ENCODE measurements at regions not wholly inside any gene's neighbourhood (a gene's known extent, or its start where the extent isn't known, plus 50 kb on each side); places are given as distances from the start of the nearest gene placed in this dataset.

DNA sequence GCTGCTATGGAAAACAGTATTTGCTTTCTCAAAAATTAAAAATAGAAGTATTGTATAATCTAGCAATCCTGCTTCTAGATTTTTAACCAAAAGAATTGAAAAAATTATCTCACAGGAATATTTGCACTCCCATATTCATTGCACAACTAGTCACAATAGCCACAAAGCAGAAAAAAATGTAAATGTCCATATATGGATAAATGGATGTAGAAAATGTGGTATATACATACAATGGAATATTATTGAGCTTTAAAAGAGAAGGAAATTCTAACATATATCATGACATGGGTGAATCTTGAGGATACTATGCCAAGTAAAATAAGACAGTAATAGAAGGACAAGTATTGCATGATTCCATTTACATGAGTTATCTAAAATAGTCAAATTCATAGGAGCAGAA, 2753.0 kb downstream of the PCDH9 start:
- DNase-seq (ENCODE audit: low spot score) (no peak), ATAC-seq (no peak), FAIRE-seq (no peak)
- Histone ChIP-seq H3K9ac (ENCODE audit: insufficient read depth, low read depth, low read length) (no peak overlapping the region), H3K27ac (ENCODE audit: extremely low read length, insufficient read depth, low read length) (no peak overlapping the region), H3K9me3 (ENCODE audit: low read length) (no peaks in the 10 kb centered on the region), H3K4me2 (ENCODE audit: low read depth, low read length) (no peak overlapping the region), H3K36me3 (replicated peaks in 1 of 2; ENCODE audit: control insufficient read depth in 1 of 2, insufficient read depth in 2 of 2, low read length in 2 of 2) (no peaks in the 10 kb centered on the region), H4K20me1 (ENCODE audit: insufficient read depth, low read length) (no peaks in the 10 kb centered on the region), H3K79me2 (ENCODE audit: insufficient read depth, low read length) (no peaks in the 10 kb centered on the region), H3K27me3 (ENCODE audit: control insufficient read depth in 1 of 2, insufficient read depth in 2 of 2, low read length in 2 of 2) (no peaks in the 10 kb centered on the region; a peak in 1 of 5 replicates), H3K4me3 (replicated peaks in 1 of 3; ENCODE audit: insufficient read depth in 1 of 3, low read depth in 2 of 3, low read length in 3 of 3) (no peak overlapping the region), H3K4me1 (ENCODE audit: insufficient read depth, low read length) (no peaks in the 10 kb centered on the region), H2AFZ (ENCODE audit: low read length) (no peak overlapping the region)
- intact Hi-C loops (cut with micrococcal nuclease; ENCODE audit: unreplicated experiment) = no loop called here
- ChIA-PET POLR2A (no interaction called here), CTCF (ENCODE audit: low intra/inter-chr PET ratio, low total read pairs) (no interaction called here)
- no TSS peak for BruUV-seq (replicated peaks)
- in situ Hi-C loops (cut with HindIII; ENCODE audit: extremely low pct_ligation_motif_present, low pct_unique_long_range_greater_than_20kb) = no loop called here
- TF ChIP-seq CREB1 (IDR thresholded peaks at IDR 0.05) (no peak), CREB1 (CRISPR knock-in tag; IDR thresholded peaks at IDR 0.05) (no peak), ZBTB33 (CRISPR knock-in tag; IDR thresholded peaks at IDR 0.05) (no peak), DMTF1 (CRISPR knock-in tag; IDR thresholded peaks at IDR 0.05) (no peak), GABPB1 (CRISPR knock-in tag; IDR thresholded peaks at IDR 0.05) (no peak), ZSCAN30 (CRISPR knock-in tag; IDR thresholded peaks at IDR 0.05) (no peak), HMGA1 (CRISPR knock-in tag; conservative IDR thresholded peaks at IDR 0.05) (no peak), HMG20A (CRISPR knock-in tag; IDR thresholded peaks at IDR 0.05; ENCODE audit: borderline replicate concordance) (no peak), MAZ (IDR thresholded peaks at IDR 0.05; ENCODE audit: borderline replicate concordance, low read depth, low read length) (no peak), MAZ (CRISPR knock-in tag; IDR thresholded peaks at IDR 0.05; ENCODE audit: low read depth) (no peak)
- TF ChIP-seq, protein P1, sequence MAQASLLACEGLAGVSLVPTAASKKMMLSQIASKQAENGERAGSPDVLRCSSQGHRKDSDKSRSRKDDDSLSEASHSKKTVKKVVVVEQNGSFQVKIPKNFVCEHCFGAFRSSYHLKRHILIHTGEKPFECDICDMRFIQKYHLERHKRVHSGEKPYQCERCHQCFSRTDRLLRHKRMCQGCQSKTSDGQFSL (CRISPR knock-in tag; IDR thresholded peaks at IDR 0.05) = no peak
- TF ChIP-seq, protein P2, sequence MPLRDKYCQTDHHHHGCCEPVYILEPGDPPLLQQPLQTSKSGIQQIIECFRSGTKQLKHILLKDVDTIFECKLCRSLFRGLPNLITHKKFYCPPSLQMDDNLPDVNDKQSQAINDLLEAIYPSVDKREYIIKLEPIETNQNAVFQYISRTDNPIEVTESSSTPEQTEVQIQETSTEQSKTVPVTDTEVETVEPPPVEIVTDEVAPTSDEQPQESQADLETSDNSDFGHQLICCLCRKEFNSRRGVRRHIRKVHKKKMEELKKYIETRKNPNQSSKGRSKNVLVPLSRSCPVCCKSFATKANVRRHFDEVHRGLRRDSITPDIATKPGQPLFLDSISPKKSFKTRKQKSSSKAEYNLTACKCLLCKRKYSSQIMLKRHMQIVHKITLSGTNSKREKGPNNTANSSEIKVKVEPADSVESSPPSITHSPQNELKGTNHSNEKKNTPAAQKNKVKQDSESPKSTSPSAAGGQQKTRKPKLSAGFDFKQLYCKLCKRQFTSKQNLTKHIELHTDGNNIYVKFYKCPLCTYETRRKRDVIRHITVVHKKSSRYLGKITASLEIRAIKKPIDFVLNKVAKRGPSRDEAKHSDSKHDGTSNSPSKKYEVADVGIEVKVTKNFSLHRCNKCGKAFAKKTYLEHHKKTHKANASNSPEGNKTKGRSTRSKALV (CRISPR knock-in tag; IDR thresholded peaks at IDR 0.05) = no peak
